Osteoblast (primary cell): ENCODE measurements at regions not wholly inside any gene's neighbourhood (a gene's known extent, or its start where the extent isn't known, plus 50 kb on each side); places are given as distances from the start of the nearest gene placed in this dataset.
A peak's percentile ranks its signal among the peaks of the same experiment; 100 is the strongest.

Experiments used
- DNase-seq: peaks from one replicate; pipeline ENCODE4 v3.0.0; 2011; ENCODE audit warnings: low spot score, mixed read lengths; ENCODE audit not compliant: insufficient read length; ENCODE audit errors: missing footprints
- H2AFZ ChIP-seq: 2 replicates; pipeline ENCODE4 v1.6.0; 2011; ENCODE audit warnings: mild to moderate bottlenecking, low read length
- H3K27ac ChIP-seq: 2 replicates; pipeline ENCODE4 v1.5.1; 2011; ENCODE audit warnings: mild to moderate bottlenecking, low read depth, low read length, moderate library complexity
- H3K27me3 ChIP-seq: 2 replicates; pipeline ENCODE4 v1.6.0; 2012; ENCODE audit warnings: mild to moderate bottlenecking, control low read depth, inconsistent platforms, low read length, moderate library complexity; ENCODE audit not compliant: insufficient read depth
- H3K36me3 ChIP-seq: 2 replicates; pipeline ENCODE4 v1.5.1; 2011; ENCODE audit warnings: mild to moderate bottlenecking, low read length, control low read depth, moderate library complexity; ENCODE audit not compliant: insufficient read depth
- H3K4me1 ChIP-seq: 2 replicates; pipeline ENCODE4 v1.5.1; 2011; ENCODE audit warnings: mild to moderate bottlenecking, low read length, control low read depth, moderate library complexity; ENCODE audit not compliant: insufficient read depth
- H3K4me2 ChIP-seq: 2 replicates; pipeline ENCODE4 v1.6.0; 2011; ENCODE audit warnings: mild to moderate bottlenecking, low read length; ENCODE audit not compliant: insufficient read depth
- H3K4me3 ChIP-seq: fragments of 200-600 bp; sonication (generic); 3 replicates; pipeline ENCODE4 v1.5.1; 2012; ENCODE audit warnings: mild to moderate bottlenecking, low read length, inconsistent platforms; ENCODE audit not compliant: insufficient read depth
- H3K79me2 ChIP-seq: 2 replicates; pipeline ENCODE4 v1.6.0; 2012; ENCODE audit warnings: mild to moderate bottlenecking, low read length, control low read depth, inconsistent platforms; ENCODE audit not compliant: insufficient read depth
- H3K9me3 ChIP-seq: 2 replicates; pipeline ENCODE4 v1.5.1; 2011; ENCODE audit warnings: low read depth, low read length, control low read depth
- H4K20me1 ChIP-seq: 2 replicates; pipeline ENCODE4 v1.6.0; 2012; ENCODE audit warnings: mild to moderate bottlenecking, low read length, control low read depth; ENCODE audit not compliant: insufficient read depth
- TF ChIP-seq, protein P1 (sequence below): IDR thresholded peaks from 2 replicates; pipeline ENCODE4 v1.5.1; 2011; ENCODE audit warnings: mild to moderate bottlenecking, low read depth, low read length, moderate library complexity; ENCODE audit errors: extremely low read depth

DNA sequence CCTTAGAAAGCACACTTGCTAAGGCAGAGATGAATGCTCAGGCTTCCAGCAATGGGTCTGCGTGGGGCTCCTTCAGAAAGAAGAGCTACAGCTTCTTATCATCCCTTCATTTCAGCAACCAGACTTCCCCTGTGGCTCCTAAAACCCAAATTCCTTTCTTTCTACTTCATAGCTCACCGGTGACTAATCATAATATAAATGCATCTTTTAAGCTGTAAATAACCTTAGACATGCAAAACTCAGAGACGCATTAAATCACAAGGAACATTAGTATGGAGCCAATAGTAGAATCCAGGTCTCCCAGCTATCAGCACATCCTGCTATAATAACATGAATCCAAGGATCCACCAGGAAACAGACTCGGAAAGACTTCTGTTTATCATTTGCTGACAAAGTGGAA lies 375.6 kb downstream of the COG6 start:
- H3K4me1 ChIP-seq: peaks cover 9% of the 10 kb centered on the region
- H3K4me2 ChIP-seq: peak overlapping the region; percentile 45
- TF ChIP-seq, protein P1, sequence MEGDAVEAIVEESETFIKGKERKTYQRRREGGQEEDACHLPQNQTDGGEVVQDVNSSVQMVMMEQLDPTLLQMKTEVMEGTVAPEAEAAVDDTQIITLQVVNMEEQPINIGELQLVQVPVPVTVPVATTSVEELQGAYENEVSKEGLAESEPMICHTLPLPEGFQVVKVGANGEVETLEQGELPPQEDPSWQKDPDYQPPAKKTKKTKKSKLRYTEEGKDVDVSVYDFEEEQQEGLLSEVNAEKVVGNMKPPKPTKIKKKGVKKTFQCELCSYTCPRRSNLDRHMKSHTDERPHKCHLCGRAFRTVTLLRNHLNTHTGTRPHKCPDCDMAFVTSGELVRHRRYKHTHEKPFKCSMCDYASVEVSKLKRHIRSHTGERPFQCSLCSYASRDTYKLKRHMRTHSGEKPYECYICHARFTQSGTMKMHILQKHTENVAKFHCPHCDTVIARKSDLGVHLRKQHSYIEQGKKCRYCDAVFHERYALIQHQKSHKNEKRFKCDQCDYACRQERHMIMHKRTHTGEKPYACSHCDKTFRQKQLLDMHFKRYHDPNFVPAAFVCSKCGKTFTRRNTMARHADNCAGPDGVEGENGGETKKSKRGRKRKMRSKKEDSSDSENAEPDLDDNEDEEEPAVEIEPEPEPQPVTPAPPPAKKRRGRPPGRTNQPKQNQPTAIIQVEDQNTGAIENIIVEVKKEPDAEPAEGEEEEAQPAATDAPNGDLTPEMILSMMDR: no peak
- no peaks in the 10 kb centered on the region for H4K20me1 ChIP-seq
- H3K27ac ChIP-seq: peak overlapping the region; percentile 67
- DNase-seq: peak; percentile 86
- H3K27me3 ChIP-seq: no peaks in the 10 kb centered on the region
- H3K36me3 ChIP-seq: no peaks in the 10 kb centered on the region
- H2AFZ ChIP-seq: no peak overlapping the region
- H3K4me3 ChIP-seq: no peak overlapping the region
- H3K79me2 ChIP-seq: no peaks in the 10 kb centered on the region
- no peaks in the 10 kb centered on the region for H3K9me3 ChIP-seq

DNA sequence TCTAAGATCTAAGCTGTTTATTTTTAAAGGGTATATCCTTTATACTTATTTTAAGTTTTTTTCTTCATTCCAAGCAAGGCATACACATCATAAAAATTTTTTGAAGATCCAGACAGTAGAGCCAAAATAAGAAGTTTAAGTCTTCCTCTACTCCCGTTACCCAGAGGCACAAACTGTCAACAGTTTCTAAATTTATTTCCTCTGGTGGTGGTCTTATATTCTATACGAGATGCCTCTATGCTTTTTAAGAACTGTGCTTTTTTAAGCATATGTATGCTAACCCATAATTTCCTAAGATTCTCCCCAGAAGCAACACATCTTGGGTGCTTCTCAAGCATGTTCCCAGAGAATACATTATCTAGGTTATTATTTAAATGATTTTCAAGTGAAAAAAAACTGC lies 383.6 kb downstream of the COG6 start:
- H2AFZ ChIP-seq: no peak overlapping the region

DNA sequence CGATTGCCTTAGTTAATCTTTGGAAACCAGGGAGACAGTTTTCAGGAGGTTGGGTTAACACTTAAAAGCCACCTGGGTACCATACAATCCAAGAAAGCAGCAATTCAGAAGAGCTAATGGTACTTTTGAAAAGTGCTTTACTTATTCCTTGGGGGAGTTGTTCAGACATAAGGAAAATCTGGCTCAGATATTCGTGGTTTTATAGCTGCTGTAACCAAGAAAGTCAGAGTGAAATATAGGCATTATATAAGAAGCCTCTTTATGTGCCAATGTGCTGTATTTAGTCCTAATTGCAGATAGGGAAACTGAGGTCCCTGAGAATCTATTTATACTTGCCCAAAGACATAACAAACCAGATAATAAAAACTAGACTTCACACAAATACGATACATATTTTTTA lies 387.5 kb downstream of the COG6 start:
- H3K79me2 ChIP-seq: no peaks in the 10 kb centered on the region
- no peak overlapping the region for H2AFZ ChIP-seq
- H3K4me2 ChIP-seq: no peak overlapping the region
- H3K4me1 ChIP-seq: no peaks in the 10 kb centered on the region
- no peaks in the 10 kb centered on the region for H3K36me3 ChIP-seq
- H3K27me3 ChIP-seq: peaks cover 46% of the 10 kb centered on the region
- DNase-seq: no peak
- TF ChIP-seq, protein P1: no peak
- H3K27ac ChIP-seq: no peak overlapping the region
- no peak overlapping the region for H3K4me3 ChIP-seq
- no peaks in the 10 kb centered on the region for H3K9me3 ChIP-seq
- H4K20me1 ChIP-seq: no peaks in the 10 kb centered on the region

More for the DNA sequence above, 383.6 kb downstream of the COG6 start:
- TF ChIP-seq, protein P1: no peak
- H3K27ac ChIP-seq: no peak overlapping the region
- H3K4me2 ChIP-seq: no peak overlapping the region
- no peaks in the 10 kb centered on the region for H3K36me3 ChIP-seq
- peaks cover 24% of the 10 kb centered on the region for H3K27me3 ChIP-seq
- H3K4me3 ChIP-seq: no peak overlapping the region
- no peaks in the 10 kb centered on the region for H3K4me1 ChIP-seq
- no peaks in the 10 kb centered on the region for H4K20me1 ChIP-seq
- no peak for DNase-seq
- no peaks in the 10 kb centered on the region for H3K79me2 ChIP-seq
- no peaks in the 10 kb centered on the region for H3K9me3 ChIP-seq

DNA sequence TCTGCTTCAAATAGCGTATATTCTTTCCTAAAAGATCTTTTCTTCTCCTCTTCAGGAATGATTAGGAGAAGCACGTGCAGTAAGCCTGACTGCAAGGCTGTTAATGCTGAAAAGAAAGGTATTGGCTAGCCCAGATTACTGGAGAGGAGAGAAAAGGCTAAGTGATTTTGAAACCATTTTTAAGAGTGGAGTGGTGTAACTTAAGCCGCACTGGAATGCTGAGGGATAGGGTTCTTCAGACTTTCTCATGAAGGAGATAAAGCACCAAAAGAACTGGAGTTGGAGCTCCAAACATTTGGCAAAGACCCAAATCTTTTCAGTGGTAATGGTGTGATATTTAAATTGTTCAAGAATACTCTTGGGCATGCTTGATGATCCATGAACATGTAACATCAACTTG lies 388.3 kb downstream of the COG6 start:
- Histone ChIP-seq H3K79me2 (no peaks in the 10 kb centered on the region), H3K27ac (no peak overlapping the region), H3K4me3 (no peak overlapping the region), H3K36me3 (no peaks in the 10 kb centered on the region), H3K27me3 (peaks cover 41% of the 10 kb centered on the region), H2AFZ (no peak overlapping the region), H3K9me3 (no peaks in the 10 kb centered on the region), H3K4me1 (no peaks in the 10 kb centered on the region), H3K4me2 (no peak overlapping the region), H4K20me1 (no peaks in the 10 kb centered on the region)
- TF ChIP-seq, protein P1: no peak
- DNase-seq: no peak
